GM12891 (cell line): ENCODE measurements at regions not wholly inside any gene's neighbourhood (a gene's known extent, or its start where the extent isn't known, plus 50 kb on each side); places are given as distances from the start of the nearest gene placed in this dataset.

Experiments
- PAX5 ChIP-seq: IDR thresholded peaks from 2 replicates; pipeline ENCODE4 v1.6.1; 2011; ENCODE audit warnings: low read length, moderate library complexity, mild to moderate bottlenecking; ENCODE audit not compliant: insufficient read depth, severe bottlenecking
- POLR2A ChIP-seq: IDR thresholded peaks from 2 replicates; pipeline ENCODE4 v1.6.1; 2011; ENCODE audit warnings: low read depth, low read length, control low read depth
- POLR2AphosphoS5 ChIP-seq: IDR thresholded peaks from 2 replicates; pipeline ENCODE4 v1.6.1; 2011; ENCODE audit warnings: low read depth, low read length, control low read depth
- POU2F2 ChIP-seq: IDR thresholded peaks from 2 replicates; pipeline ENCODE4 v1.6.1; 2011; ENCODE audit warnings: low read depth, mild to moderate bottlenecking, control low read depth, low read length, moderate library complexity
- TAF1 ChIP-seq: IDR thresholded peaks from 2 replicates; pipeline ENCODE4 v1.6.1; 2011; ENCODE audit warnings: low read depth, low read length, control low read depth

DNA sequence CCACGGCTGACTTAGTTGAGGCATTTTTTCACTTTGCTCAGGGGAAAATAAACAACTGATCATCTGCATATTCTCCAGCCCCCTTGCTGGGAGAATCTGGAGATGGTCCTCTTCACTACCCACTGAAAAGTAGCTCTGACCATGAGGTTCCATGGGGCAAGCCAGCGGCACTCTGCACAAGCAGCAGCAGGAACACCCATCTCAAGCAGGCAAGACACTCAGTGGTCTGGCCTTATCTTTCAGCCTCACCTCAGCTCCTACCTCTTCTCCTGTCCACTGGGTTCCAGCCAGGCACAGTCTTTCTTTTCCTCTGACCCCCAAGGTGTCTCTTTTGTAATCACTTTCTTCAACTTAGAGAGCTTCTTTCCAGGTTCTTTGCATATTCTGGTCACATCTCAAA, 280.8 kb upstream of the GRIA1 start:
- TF ChIP-seq POLR2A (no peak), POLR2AphosphoS5 (no peak), PAX5 (no peak), TAF1 (no peak), POU2F2 (no peak)
